GM18907 (cell line): ENCODE measurements at regions not wholly inside any gene's neighbourhood (a gene's known extent, or its start where the extent isn't known, plus 50 kb on each side); places are given as distances from the start of the nearest gene placed in this dataset.
"Not testable (repeated sequence)": the region's sequence is repeated elsewhere in the genome, so short reads cannot be mapped to it uniquely, and the experiment has no call there.

Experiments used
- ATAC-seq: cut with Tn5 transposase; IDR thresholded peaks from one replicate; pipeline ENCODE4 v1.9.1; 2021; ENCODE audit warnings: mild to moderate bottlenecking, moderate library complexity; ENCODE audit not compliant: unreplicated experiment

- ATAC-seq: no peak
These were observed 164.2 kb upstream of the PTBP2 start for GRCh38 chr1:96557336-96557735.

- no peak for ATAC-seq
These were observed 162.9 kb upstream of the PTBP2 start for GRCh38 chr1:96558635-96559034.

- no peak for ATAC-seq
These were observed 162.4 kb upstream of the PTBP2 start for GRCh38 chr1:96559181-96559580.

GRCh38 chr1:96559707-96560596, 161.6 kb upstream of the PTBP2 start:
- ATAC-seq: no peak

- ATAC-seq: no peak
These were observed 159.5 kb upstream of the PTBP2 start for GRCh38 chr1:96562094-96562493.

GRCh38 chr1:96564401-96564800, 157.2 kb upstream of the PTBP2 start:
- not testable (repeated sequence) for ATAC-seq

GRCh38 chr1:96565546-96565945, 156.0 kb upstream of the PTBP2 start:
- ATAC-seq: no peak

- no peak for ATAC-seq
These were observed 152.9 kb upstream of the PTBP2 start for GRCh38 chr1:96568639-96569038.

- no peak for ATAC-seq
These were observed 152.3 kb upstream of the PTBP2 start for GRCh38 chr1:96569288-96569687.

- no peak for ATAC-seq
These were observed 141.9 kb upstream of the PTBP2 start for GRCh38 chr1:96579636-96580035.

- ATAC-seq: no peak
These were observed 140.7 kb upstream of the PTBP2 start for GRCh38 chr1:96580920-96581319.

- ATAC-seq: no peak
These were observed 139.8 kb upstream of the PTBP2 start for GRCh38 chr1:96581772-96582171.

GRCh38 chr1:96583903-96584302, 137.7 kb upstream of the PTBP2 start:
- no peak for ATAC-seq

- ATAC-seq: no peak
These were observed 134.4 kb upstream of the PTBP2 start for GRCh38 chr1:96587222-96587621.

- no peak for ATAC-seq
These were observed 133.1 kb upstream of the PTBP2 start for GRCh38 chr1:96588416-96588995.

- ATAC-seq: not testable (repeated sequence)
These were observed 126.1 kb upstream of the PTBP2 start for GRCh38 chr1:96595530-96595929.

- ATAC-seq: peak; percentile 79
These were observed 125.2 kb upstream of the PTBP2 start for GRCh38 chr1:96596226-96596922.

- no peak for ATAC-seq
These were observed 124.4 kb upstream of the PTBP2 start for GRCh38 chr1:96597218-96597617.

GRCh38 chr1:96598416-96599168, 123.0 kb upstream of the PTBP2 start:
- ATAC-seq: no peak

- ATAC-seq: not testable (repeated sequence)
These were observed 117.0 kb upstream of the PTBP2 start for GRCh38 chr1:96604620-96605019.

- ATAC-seq: not testable (repeated sequence)
These were observed 104.2 kb upstream of the PTBP2 start for GRCh38 chr1:96617375-96617774.
